Sigmoid colon (tissue), 6 donors: ENCODE measurements at regions not wholly inside any gene's neighbourhood (a gene's known extent, or its start where the extent isn't known, plus 50 kb on each side); places are given as distances from the start of the nearest gene placed in this dataset.
A peak's percentile ranks its signal among the peaks of the same experiment; 100 is the strongest.

Experiments used
- DNase-seq: peaks from one replicate; pipeline ENCODE4 v3.0.0-alpha.2; 2019
- H3K27ac ChIP-seq, 4 donors: fragments of 200-600 bp; sonication (generic); one replicate each; pipeline ENCODE4 v1.5.1; 2016 to 2019; ENCODE audit warnings: mild to moderate bottlenecking in 1 of 4
- H3K27me3 ChIP-seq, 3 donors: fragments of 200-600 bp; sonication (generic); one replicate each; pipeline ENCODE4 v1.5.1; 2019; ENCODE audit warnings: mild to moderate bottlenecking in 1 of 3
- H3K36me3 ChIP-seq, 4 donors: fragments of 200-600 bp; sonication (generic); one replicate each; pipeline ENCODE4 v1.5.1; 2016 to 2019
- H3K4me1 ChIP-seq, 4 donors: fragments of 200-600 bp; sonication (generic); one replicate each; pipeline ENCODE4 v1.5.1; 2017 to 2019
- H3K4me3 ChIP-seq, 4 donors: fragments of 200-600 bp; sonication (generic); one replicate each; pipeline ENCODE4 v1.5.1; 2017 to 2019; ENCODE audit warnings: mild to moderate bottlenecking in 2 of 4, moderate library complexity in 1 of 4
- H3K9me3 ChIP-seq, 4 donors: fragments of 200-600 bp in 3 of 4; sonication (generic) in 3 of 4; one replicate each; pipeline versions ENCODE4 v1.5.1 to v1.6.1; 2013 to 2019
- CTCF ChIP-seq, 4 experiments: fragments of 450-650 bp in 3 of 4; fragments of 200-600 bp in 1 of 4; IDR thresholded peaks; one replicate each; pipeline ENCODE4 v1.5.1; 2016 to 2019; ENCODE audit warnings: antibody characterized with exemption in 4 of 4, mild to moderate bottlenecking in 3 of 4, moderate library complexity in 2 of 4
- EP300 ChIP-seq, 4 donors: sonication (generic); formaldehyde crosslinking; IDR thresholded peaks; one replicate each; pipeline ENCODE4 v1.6.1; 2017; ENCODE audit warnings: antibody characterized with exemption in 4 of 4
- POLR2A ChIP-seq, 2 donors: fragments of 450-650 bp; IDR thresholded peaks; one replicate each; pipeline ENCODE4 v1.6.1; 2016; ENCODE audit warnings: antibody characterized with exemption in 2 of 2, mild to moderate bottlenecking in 2 of 2, moderate library complexity in 2 of 2
- POLR2AphosphoS5 ChIP-seq, 4 donors: sonication (generic); formaldehyde crosslinking; IDR thresholded peaks; one replicate each; pipeline ENCODE4 v1.6.1; 2017; ENCODE audit warnings: antibody characterized with exemption in 4 of 4
- WGBS, 2 donors: extraction: QIAGEN DNeasy Blood & Tissue Kit; methylation state at CpG; one replicate each; pipeline ENCODE4 v1.1.7; 2013; 5-methylcytosine and 5-hydroxymethylcytosine counted together
- intact Hi-C: fragments of 100-400 bp; cut with DNase I; formaldehyde crosslinking; loops from one replicate; pipeline ENCODE4 v1.15.1; 2023
- donor health status: healthy with polysubstance abuse.
- donor health status: healthy.

- no peaks in the 10 kb centered on the region for H3K36me3 ChIP-seq
- TF ChIP-seq POLR2A (IDR thresholded peaks at IDR 0.05) = no peak
- no peak for TF ChIP-seq CTCF (IDR thresholded peaks at IDR 0.05)
- TF ChIP-seq POLR2AphosphoS5 (IDR thresholded peaks at IDR 0.05) = no peak
- no peak for TF ChIP-seq EP300 (IDR thresholded peaks at IDR 0.05)
- H3K9me3 ChIP-seq = no peaks in the 10 kb centered on the region
- WGBS, 2 donors = 90 to 94% methylated on average over 3 of the region's 3 CpGs
- peaks cover 0 to 13% (median 11%) of the 10 kb centered on the region in 4 donors for H3K4me1 ChIP-seq
- intact Hi-C loops = no loop called here
- H3K27ac ChIP-seq = no peak overlapping the region
- no peak overlapping the region for H3K4me3 ChIP-seq
- H3K27me3 ChIP-seq = peaks cover 0 to 3% (median 0%) of the 10 kb centered on the region in 3 donors
- DNase-seq = peak; percentile 36
Measured at GRCh38 chr14:101495284-101495683, 66.0 kb upstream of the DIO3 start.

DNA sequence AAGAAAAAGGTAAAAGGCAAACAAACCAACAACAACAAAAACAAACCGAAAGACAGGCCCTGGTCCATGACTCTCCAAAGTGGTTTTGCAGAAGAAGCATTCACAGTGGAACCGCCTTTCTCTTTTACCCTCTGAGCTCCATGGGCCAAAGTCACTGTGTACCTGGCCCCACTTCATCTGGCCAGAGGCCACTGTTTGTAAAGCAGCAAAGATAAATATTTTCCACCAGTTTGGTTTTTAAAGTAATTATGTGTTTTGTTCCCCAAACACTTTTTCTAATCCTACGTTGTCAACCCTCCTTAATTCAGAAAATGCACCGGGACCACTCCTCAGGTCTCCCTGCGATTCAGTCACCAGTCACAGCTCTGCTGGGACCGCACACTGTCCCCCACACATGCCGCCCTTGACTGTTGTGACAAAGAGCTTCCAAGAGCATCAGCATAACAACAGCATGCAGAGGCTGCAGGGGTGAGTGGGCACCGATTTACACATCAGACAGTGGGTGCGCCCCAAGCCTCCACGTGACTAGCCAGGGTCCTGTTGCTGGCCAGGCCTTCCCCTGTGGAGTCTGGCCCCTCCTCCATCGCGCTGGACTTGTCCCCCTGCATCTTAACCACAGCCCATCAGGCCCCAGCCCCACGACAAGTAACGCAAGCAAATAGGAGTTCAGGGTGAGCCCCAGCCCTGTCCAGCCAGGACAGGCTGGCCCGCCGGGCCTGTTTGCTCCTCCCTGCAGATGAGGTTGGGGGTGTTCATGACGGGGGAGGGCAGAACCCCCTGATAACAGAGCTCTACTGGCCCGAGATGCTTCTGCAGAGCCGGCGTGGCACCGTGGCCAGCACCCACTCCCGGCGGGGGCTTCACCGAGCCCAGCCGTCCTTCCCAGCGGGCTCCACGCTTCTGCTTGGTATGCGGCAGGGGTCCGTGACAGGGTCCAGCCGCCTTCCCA, 65.2 kb upstream of the DIO3 start:
- peak; percentile 54 for DNase-seq
- no peaks in the 10 kb centered on the region for H3K36me3 ChIP-seq
- TF ChIP-seq EP300 (IDR thresholded peaks at IDR 0.05) = no peak
- no peak for TF ChIP-seq CTCF (IDR thresholded peaks at IDR 0.05)
- no peak for TF ChIP-seq POLR2AphosphoS5 (IDR thresholded peaks at IDR 0.05)
- TF ChIP-seq POLR2A (IDR thresholded peaks at IDR 0.05) = no peak
- H3K27ac ChIP-seq = no peak overlapping the region
- H3K4me1 ChIP-seq = peaks cover 0 to 13% (median 11%) of the 10 kb centered on the region in 4 donors
- peaks cover 0 to under 1% (median 0%) of the 10 kb centered on the region in 3 donors for H3K27me3 ChIP-seq
- intact Hi-C loops = no loop called here
- WGBS, 2 donors = 73 to 78% methylated on average over 30 of the region's 30 CpGs
- H3K9me3 ChIP-seq = no peaks in the 10 kb centered on the region
- H3K4me3 ChIP-seq = no peak overlapping the region

DNA sequence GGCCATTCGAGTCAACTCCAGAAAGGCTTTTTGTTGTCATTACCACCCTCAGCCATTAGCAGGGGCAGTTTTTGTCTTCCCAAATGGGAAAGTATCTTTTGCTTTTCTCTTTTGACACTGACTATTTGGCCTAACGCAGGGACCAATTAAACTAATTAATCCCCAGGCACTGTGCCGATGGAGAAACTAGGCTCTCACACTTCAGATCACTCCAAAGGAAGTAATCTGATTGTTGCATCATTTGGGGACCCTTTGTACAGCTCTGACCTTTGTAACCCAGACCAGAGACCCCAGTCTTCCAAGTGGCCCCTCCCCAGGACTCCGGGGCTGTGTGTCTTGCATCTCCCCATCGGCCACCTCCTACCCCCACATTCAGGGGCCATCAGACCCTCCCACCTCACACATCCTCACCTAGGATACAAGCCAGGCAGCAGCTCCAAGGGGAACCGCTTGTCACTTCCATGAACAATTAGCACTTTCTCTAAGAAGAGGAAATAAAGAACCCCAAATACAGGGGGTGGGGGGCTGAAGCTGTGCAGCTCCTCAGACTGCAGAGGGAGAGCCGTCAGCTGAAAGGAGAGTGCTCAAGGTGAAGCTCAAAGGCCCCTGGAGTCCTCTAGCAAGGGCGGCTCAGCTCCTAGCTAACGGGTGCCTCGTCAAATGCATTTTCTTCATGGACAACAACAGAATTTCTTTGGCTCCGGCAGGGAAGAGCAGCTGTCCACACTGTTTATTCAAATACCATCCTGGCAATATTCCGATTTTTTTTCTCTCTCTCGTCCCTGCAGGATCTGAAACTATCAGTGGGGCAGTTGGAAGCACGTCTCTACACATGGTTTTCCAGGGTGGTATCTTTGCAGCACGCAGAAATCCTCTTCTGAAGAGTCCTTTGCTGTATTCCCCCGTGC, 64.3 kb upstream of the DIO3 start:
- Histone ChIP-seq H3K36me3 (no peaks in the 10 kb centered on the region), H3K27me3 (peaks cover 0 to 7% (median 0%) of the 10 kb centered on the region in 3 donors), H3K27ac (no peak overlapping the region), H3K4me1 (peaks cover 0 to 13% (median 11%) of the 10 kb centered on the region in 4 donors), H3K4me3 (no peak overlapping the region), H3K9me3 (no peaks in the 10 kb centered on the region)
- 58 to 67% methylated on average over 16 of the region's 16 CpGs for whole genome bisulfite sequencing, 2 donors
- intact Hi-C loops = no loop called here
- DNase-seq = peak; percentile 48
- TF ChIP-seq POLR2AphosphoS5 (IDR thresholded peaks at IDR 0.05) (no peak), CTCF (IDR thresholded peaks at IDR 0.05) (no peak), EP300 (IDR thresholded peaks at IDR 0.05) (no peak), POLR2A (IDR thresholded peaks at IDR 0.05) (no peak)

DNA sequence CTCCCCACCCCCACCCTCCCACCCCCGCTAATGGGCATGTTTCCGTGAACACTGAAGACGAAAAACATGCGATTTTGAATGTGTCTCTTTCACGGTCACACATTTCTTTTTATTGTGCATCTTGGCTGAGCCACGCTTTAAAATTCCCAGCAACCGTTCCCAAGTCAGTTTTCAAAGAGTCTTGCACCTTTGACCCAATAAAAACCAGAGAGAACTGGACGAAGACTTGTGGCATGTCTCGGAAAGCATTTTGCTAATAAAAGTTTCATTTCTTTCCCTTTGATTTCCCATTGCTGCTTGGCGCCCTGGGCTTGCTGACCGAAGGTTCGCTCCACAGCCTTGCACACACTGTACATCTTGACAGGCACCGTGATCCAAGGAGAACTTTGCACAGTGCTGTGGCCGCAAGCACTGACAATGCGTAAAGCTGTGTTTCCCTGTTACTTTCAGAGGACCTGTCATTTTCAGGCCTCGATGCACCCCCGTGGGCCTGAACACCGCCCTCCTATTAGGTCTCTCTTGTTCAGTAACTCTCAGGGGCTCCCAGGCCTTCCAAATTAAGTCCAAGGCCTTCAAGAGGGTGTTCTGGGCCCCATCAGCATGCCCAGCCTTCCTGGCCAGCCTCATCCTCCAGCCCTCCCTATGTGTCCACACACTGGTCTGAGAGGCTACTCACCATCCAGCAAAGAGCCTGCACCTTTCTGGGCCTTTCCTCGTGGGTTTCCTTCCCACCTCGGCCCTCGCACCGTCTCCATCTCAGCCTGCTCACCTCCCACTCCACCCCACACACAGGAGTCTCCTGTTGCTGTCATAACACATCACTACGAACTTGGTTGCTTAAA, 63.4 kb upstream of the DIO3 start:
- H3K27ac ChIP-seq = no peak overlapping the region
- TF ChIP-seq POLR2AphosphoS5 (IDR thresholded peaks at IDR 0.05) (no peak), EP300 (IDR thresholded peaks at IDR 0.05) (no peak), POLR2A (IDR thresholded peaks at IDR 0.05) (no peak), CTCF (IDR thresholded peaks at IDR 0.05) (no peak)
- intact Hi-C loops = no loop called here

More for the DNA sequence above, 63.4 kb upstream of the DIO3 start:
- Histone ChIP-seq H3K4me1 (peaks cover 0 to 13% (median 11%) of the 10 kb centered on the region in 4 donors), H3K9me3 (no peaks in the 10 kb centered on the region), H3K4me3 (no peak overlapping the region), H3K27me3 (peaks cover 0 to 7% (median 0%) of the 10 kb centered on the region in 3 donors), H3K36me3 (no peaks in the 10 kb centered on the region)
- WGBS, 2 donors = 79 to 82% methylated on average over 23 of the region's 23 CpGs
- DNase-seq = peak; percentile 56
